Urothelium cell line (cell line): ENCODE measurements at regions not wholly inside any gene's neighbourhood (a gene's known extent, or its start where the extent isn't known, plus 50 kb on each side); places are given as distances from the start of the nearest gene placed in this dataset.
A peak's percentile ranks its signal among the peaks of the same experiment; 100 is the strongest.
"Not testable (repeated sequence)": the region's sequence is repeated elsewhere in the genome, so short reads cannot be mapped to it uniquely, and the experiment has no call there.

Experiments
- DNase-seq: peaks from one replicate; pipeline ENCODE4 v3.0.0; 2011; ENCODE audit warnings: low spot score, mixed read lengths
- FAIRE-seq: peaks from 2 replicates; lab custom pipeline; 2011; peaks lifted over from hg19 to GRCh38; lab: Jason Lieb, UNC

GRCh38 chr2:142718576-142719155 lies 158.8 kb upstream of the KYNU start:
- FAIRE-seq: no peak
- DNase-seq: no peak

GRCh38 chr2:142716463-142717242 lies 160.8 kb upstream of the KYNU start:
- no peak for FAIRE-seq
- DNase-seq: peak; percentile 7

GRCh38 chr2:142714600-142714999 lies 162.9 kb upstream of the KYNU start:
- no peak for DNase-seq

GRCh38 chr2:142710336-142710735 lies 167.1 kb upstream of the KYNU start:
- no peak for FAIRE-seq
- DNase-seq: no peak

More at GRCh38 chr2:142714600-142714999, 162.9 kb upstream of the KYNU start:
- FAIRE-seq: no peak

GRCh38 chr2:142707318-142707717 lies 170.1 kb upstream of the KYNU start:
- FAIRE-seq (no peak), DNase-seq (no peak)

GRCh38 chr2:142702397-142702796 lies 175.1 kb upstream of the KYNU start:
- DNase-seq, FAIRE-seq: not testable (repeated sequence)

GRCh38 chr2:142695350-142696257 lies 181.9 kb upstream of the KYNU start:
- not testable (repeated sequence) for DNase-seq, FAIRE-seq

GRCh38 chr2:142694282-142694681 lies 183.2 kb upstream of the KYNU start:
- DNase-seq (no peak), FAIRE-seq (no peak)

GRCh38 chr2:142693171-142693950 lies 184.1 kb upstream of the KYNU start:
- no peak for FAIRE-seq
- DNase-seq: no peak

- DNase-seq: no peak
- FAIRE-seq: no peak
Measured at GRCh38 chr2:142688856-142689605, 188.4 kb upstream of the KYNU start.

- no peak for DNase-seq
- FAIRE-seq: no peak
Measured at GRCh38 chr2:142687509-142687908, 190.0 kb upstream of the KYNU start.

GRCh38 chr2:142687075-142687474 lies 190.4 kb upstream of the KYNU start:
- no peak for FAIRE-seq
- no peak for DNase-seq

- FAIRE-seq: no peak
- no peak for DNase-seq
Measured at GRCh38 chr2:142684667-142685066, 192.8 kb upstream of the KYNU start.

GRCh38 chr2:142682528-142682927 lies 194.9 kb upstream of the KYNU start:
- no peak for DNase-seq
- FAIRE-seq: no peak

- FAIRE-seq (no peak), DNase-seq (no peak)
Measured at GRCh38 chr2:142681952-142682351, 195.5 kb upstream of the KYNU start.

- FAIRE-seq (peak; percentile 62), DNase-seq (no peak)
Measured at GRCh38 chr2:142678164-142678563, 199.3 kb upstream of the KYNU start.

- no peak for DNase-seq
- no peak for FAIRE-seq
Measured at GRCh38 chr2:142675398-142675797, 202.1 kb upstream of the KYNU start.

- DNase-seq: no peak
- FAIRE-seq: no peak
Measured at GRCh38 chr2:142673836-142674235, 203.6 kb upstream of the KYNU start.

- no peak for FAIRE-seq
Measured at GRCh38 chr2:142672698-142673097, 204.8 kb upstream of the KYNU start.

GRCh38 chr2:142670362-142670761 lies 207.1 kb upstream of the KYNU start:
- DNase-seq (no peak), FAIRE-seq (no peak)

More at GRCh38 chr2:142672698-142673097, 204.8 kb upstream of the KYNU start:
- DNase-seq: no peak
